Thoracic aorta (tissue), 2 donors: ENCODE measurements at regions not wholly inside any gene's neighbourhood (a gene's known extent, or its start where the extent isn't known, plus 50 kb on each side); places are given as distances from the start of the nearest gene placed in this dataset.

Experiments
- ATAC-seq: fragments of 150-250 bp; one replicate; pipeline ENCODE4 v1.8.0; 2017; ENCODE audit warnings: low read depth; ENCODE audit not compliant: insufficient number of reproducible peaks, low FRiP score
- DNase-seq: peaks from one replicate; pipeline ENCODE4 v3.0.0-alpha.2; 2020; ENCODE audit warnings: low spot score
- H3K27ac ChIP-seq, 2 donors: fragments of 200-600 bp; sonication (generic); 1 replicate in 1 of 2; 2 replicates in 1 of 2; pipeline ENCODE4 v1.5.1; 2016; ENCODE audit warnings: mild to moderate bottlenecking in 2 of 2, moderate library complexity in 2 of 2
- H3K27me3 ChIP-seq: fragments of 200-600 bp; sonication (generic); replicated peaks from 2 replicates; pipeline ENCODE4 v1.6.0; 2016; ENCODE audit warnings: mild to moderate bottlenecking; ENCODE audit not compliant: insufficient read depth
- H3K36me3 ChIP-seq: fragments of 200-600 bp; sonication (generic); one replicate; pipeline ENCODE4 v1.5.1; 2016
- H3K4me1 ChIP-seq, 2 donors: fragments of 200-600 bp; sonication (generic); 1 replicate in 1 of 2; 2 replicates in 1 of 2; pipeline versions ENCODE4 v1.5.1 to v1.6.0; 2016; ENCODE audit warnings: low read depth in 2 of 2, mild to moderate bottlenecking in 1 of 2; ENCODE audit not compliant: control insufficient read depth in 1 of 2
- H3K4me3 ChIP-seq: fragments of 200-600 bp; sonication (generic); 2 replicates; pipeline ENCODE4 v1.5.1; 2016; ENCODE audit warnings: mild to moderate bottlenecking
- H3K9me3 ChIP-seq: fragments of 200-600 bp; sonication (generic); 2 replicates; pipeline ENCODE4 v1.5.1; 2016
- TF ChIP-seq, protein P1 (sequence below): fragments of 200-600 bp; sonication (generic); IDR thresholded peaks from one replicate; pipeline ENCODE4 v1.5.1; 2019; ENCODE audit warnings: antibody characterized with exemption

GRCh38 chr17:36807496-36808179 is 129.6 kb upstream of the LHX1 start:
- no peaks in the 10 kb centered on the region for H3K9me3 ChIP-seq
- no peak for DNase-seq
- no peaks in the 10 kb centered on the region for H3K27me3 ChIP-seq
- peaks cover 0 to 8% of the 10 kb centered on the region in 2 donors for H3K4me1 ChIP-seq
- TF ChIP-seq, protein P1, sequence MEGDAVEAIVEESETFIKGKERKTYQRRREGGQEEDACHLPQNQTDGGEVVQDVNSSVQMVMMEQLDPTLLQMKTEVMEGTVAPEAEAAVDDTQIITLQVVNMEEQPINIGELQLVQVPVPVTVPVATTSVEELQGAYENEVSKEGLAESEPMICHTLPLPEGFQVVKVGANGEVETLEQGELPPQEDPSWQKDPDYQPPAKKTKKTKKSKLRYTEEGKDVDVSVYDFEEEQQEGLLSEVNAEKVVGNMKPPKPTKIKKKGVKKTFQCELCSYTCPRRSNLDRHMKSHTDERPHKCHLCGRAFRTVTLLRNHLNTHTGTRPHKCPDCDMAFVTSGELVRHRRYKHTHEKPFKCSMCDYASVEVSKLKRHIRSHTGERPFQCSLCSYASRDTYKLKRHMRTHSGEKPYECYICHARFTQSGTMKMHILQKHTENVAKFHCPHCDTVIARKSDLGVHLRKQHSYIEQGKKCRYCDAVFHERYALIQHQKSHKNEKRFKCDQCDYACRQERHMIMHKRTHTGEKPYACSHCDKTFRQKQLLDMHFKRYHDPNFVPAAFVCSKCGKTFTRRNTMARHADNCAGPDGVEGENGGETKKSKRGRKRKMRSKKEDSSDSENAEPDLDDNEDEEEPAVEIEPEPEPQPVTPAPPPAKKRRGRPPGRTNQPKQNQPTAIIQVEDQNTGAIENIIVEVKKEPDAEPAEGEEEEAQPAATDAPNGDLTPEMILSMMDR, result no peak
- no peak overlapping the region for H3K4me3 ChIP-seq
- no peaks in the 10 kb centered on the region for H3K36me3 ChIP-seq
- ATAC-seq, result no peak
- H3K27ac ChIP-seq, result no peak overlapping the region

DNA sequence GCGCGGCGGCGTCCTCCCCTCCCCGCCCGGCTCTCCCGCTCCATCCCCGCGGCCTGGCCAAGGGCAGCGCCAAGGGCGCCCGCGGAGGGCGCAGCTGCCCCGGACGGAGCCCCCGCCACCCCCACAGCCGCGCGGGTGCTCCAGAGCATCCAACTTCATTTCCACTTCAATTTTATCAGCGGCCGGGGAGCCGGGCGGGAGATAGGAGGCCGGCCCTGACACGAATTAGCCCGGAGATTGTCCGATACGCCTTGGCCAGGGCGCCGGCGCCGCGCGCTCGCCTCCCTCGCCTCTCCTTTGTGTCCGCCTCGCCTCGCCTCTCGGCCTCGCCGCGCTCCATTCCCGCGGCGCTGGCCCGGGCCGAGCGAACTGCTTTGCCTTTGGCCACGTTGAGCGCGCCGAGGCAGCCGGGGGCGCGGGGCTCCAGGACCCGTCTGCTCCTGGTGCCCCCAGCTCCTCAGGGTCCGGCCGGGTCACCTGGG is 129.1 kb upstream of the LHX1 start:
- Histone ChIP-seq H3K27ac (no peak overlapping the region), H3K27me3 (peaks cover 3% of the 10 kb centered on the region), H3K4me3 (no peak overlapping the region), H3K9me3 (no peaks in the 10 kb centered on the region), H3K4me1 (peaks cover 0 to 8% of the 10 kb centered on the region in 2 donors), H3K36me3 (no peaks in the 10 kb centered on the region)
- DNase-seq (no peak), ATAC-seq (no peak)
- TF ChIP-seq, protein P1, result no peak

- TF ChIP-seq, protein P1, result no peak
- H3K4me3 ChIP-seq, result no peak overlapping the region
- no peaks in the 10 kb centered on the region for H3K36me3 ChIP-seq
- peaks cover 3% of the 10 kb centered on the region for H3K27me3 ChIP-seq
- H3K9me3 ChIP-seq, result no peaks in the 10 kb centered on the region
- no peak overlapping the region for H3K27ac ChIP-seq
- no peak for DNase-seq
- peaks cover 0 to 8% of the 10 kb centered on the region in 2 donors for H3K4me1 ChIP-seq
- no peak for ATAC-seq
These were observed 124.5 kb upstream of the LHX1 start for GRCh38 chr17:36812762-36813161.

- Histone ChIP-seq H3K27ac (no peak overlapping the region), H3K4me1 (peaks cover 0 to 2% of the 10 kb centered on the region in 2 donors), H3K27me3 (peaks cover 3% of the 10 kb centered on the region), H3K36me3 (no peaks in the 10 kb centered on the region), H3K9me3 (no peaks in the 10 kb centered on the region), H3K4me3 (no peak overlapping the region)
- ATAC-seq (no peak), DNase-seq (no peak)
- TF ChIP-seq, protein P1, result no peak
These were observed 123.9 kb upstream of the LHX1 start for GRCh38 chr17:36813357-36813756.

DNA sequence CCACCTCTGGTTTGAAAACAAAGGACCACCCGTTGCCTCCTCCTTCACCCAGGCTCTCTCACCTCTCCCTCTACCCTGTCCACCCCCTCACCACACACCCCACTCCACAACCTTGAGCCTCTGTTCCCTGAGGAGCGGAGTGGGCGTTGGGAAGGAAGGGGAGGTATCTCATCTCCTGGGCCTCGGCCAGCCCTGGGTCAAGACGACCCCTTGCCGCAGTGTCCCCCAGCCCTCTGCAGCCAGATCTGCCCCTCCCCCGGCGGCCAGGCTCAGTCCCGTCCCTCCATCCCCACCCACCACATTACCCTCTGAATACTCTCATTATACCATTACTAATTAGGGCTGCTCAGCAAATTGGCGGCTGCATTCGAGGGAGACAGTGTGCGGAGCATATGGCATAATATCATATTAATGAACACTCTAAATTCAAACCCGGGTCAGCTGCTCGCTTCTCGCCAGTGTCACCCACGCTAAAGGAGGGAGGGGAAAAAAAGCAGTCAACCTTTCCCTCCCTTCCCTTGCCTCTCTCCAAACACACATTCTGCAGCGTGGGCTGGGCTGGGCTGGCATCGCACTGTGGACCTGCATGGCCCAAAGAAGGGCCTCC is 123.2 kb upstream of the LHX1 start:
- Histone ChIP-seq H3K4me1 (no peaks in the 10 kb centered on the region), H3K27ac (no peak overlapping the region), H3K9me3 (no peaks in the 10 kb centered on the region), H3K36me3 (no peaks in the 10 kb centered on the region), H3K27me3 (peaks cover 3% of the 10 kb centered on the region), H3K4me3 (no peak overlapping the region)
- DNase-seq, result no peak
- ATAC-seq, result no peak
- TF ChIP-seq, protein P1, result no peak
